ENCODE measurements at regions not wholly inside any gene's neighbourhood (a gene's known extent, or its start where the extent isn't known, plus 50 kb on each side); places are given as distances from the start of the nearest gene placed in this dataset.

GRCh38 chr17:10888858-10889257 is 51.0 kb upstream of the PIRT start:
- TF ChIP-seq REST (IDR thresholded peaks at IDR 0.05) (no peak), YY1 (IDR thresholded peaks at IDR 0.05) (no peak), SP1 (IDR thresholded peaks at IDR 0.05) (no peak), HNF4A (conservative IDR thresholded peaks at IDR 0.05) (no peak), ATF3 (IDR thresholded peaks at IDR 0.05) (no peak), CTCF (IDR thresholded peaks at IDR 0.05; ENCODE audit: low read depth, low read length, missing input control) (no peak), TAF1 (conservative IDR thresholded peaks at IDR 0.05) (no peak), FOXA1 (IDR thresholded peaks at IDR 0.05) (no peak)
